GM19238 (cell line): ENCODE measurements at regions not wholly inside any gene's neighbourhood (a gene's known extent, or its start where the extent isn't known, plus 50 kb on each side); places are given as distances from the start of the nearest gene placed in this dataset.
"Not testable (repeated sequence)": the region's sequence is repeated elsewhere in the genome, so short reads cannot be mapped to it uniquely, and the experiment has no call there.

ENCODE experiments used
- DNase-seq: peaks from one replicate; pipeline ENCODE4 v3.0.0; 2011; ENCODE audit warnings: low spot score; ENCODE audit not compliant: insufficient read length

DNA sequence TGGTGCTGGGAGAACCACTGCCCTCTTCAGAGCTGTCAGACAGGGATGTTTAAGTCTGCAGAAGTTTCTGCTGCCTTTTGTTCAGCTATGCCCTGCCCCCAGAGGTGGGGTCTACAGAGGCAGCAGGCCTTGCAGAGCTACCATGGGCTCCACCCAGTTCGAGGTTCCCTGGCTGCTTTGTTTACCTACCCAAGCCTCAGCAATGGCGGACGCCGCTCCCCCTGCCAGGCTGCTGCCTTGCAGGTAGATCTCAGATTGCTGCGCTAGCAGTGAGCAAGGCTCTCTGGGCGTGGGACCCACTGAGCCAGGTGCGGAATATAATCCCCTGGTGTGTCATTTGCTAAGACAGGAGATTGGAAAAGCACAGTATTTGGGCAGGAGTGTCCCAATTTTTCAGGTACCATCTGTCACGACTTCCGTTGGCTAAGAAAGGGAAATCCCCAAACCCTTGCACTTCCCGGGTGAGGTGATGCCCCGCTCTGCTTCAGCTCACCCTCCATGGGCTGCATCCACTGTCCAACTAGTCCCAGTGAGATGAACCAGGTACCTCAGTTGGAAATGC is 1415.5 kb downstream of the GRIK2 start:
- DNase-seq = not testable (repeated sequence)

DNA sequence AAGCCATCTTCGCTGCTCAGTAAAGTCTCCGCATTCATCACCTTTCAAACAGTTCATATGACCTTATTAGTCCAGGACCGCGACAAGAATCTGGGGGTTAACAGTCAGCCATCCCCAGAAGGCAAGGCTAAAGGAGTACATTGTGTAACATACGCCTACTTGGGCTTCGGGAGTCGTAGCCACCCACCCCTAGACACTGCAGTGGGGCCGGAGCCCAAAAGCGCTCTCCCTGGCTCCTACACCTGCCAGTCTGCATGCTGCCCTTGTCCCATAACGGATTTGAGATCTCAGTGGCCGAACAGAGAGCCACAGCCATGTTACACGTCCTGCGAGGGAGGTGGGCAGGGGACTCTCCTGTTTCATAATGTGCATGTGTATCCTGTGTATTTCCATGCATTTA is 1405.5 kb downstream of the GRIK2 start:
- DNase-seq = no peak

GRCh38 chr6:102798636-102799035 is 1405.1 kb downstream of the GRIK2 start:
- no peak for DNase-seq

GRCh38 chr6:102793752-102794151 is 1400.2 kb downstream of the GRIK2 start:
- no peak for DNase-seq

- DNase-seq = no peak
Observed at GRCh38 chr6:102774326-102774725, 1380.8 kb downstream of the GRIK2 start.

- no peak for DNase-seq
Observed at GRCh38 chr6:102773636-102774035, 1380.1 kb downstream of the GRIK2 start.

- DNase-seq = no peak
Observed at GRCh38 chr6:102766963-102767362, 1373.5 kb downstream of the GRIK2 start.

DNA sequence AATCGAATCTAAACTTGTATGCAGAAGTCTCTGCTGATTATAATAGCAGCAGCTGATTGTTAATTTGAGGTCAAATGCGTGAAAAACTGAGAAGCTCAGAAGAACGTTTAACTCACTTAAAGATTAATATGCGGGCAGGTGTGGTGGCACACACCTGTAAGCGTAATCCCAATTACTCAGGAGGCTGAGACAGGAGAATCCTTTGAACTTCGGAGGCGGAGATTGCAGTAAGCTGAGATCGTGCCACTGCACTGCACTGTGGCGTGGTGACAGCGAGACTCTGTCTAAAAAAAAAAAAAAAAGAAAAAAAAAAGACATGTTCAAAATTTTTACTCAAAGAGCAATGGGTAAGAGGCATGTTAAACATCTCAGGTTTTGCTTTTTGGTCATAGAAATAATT is 1370.8 kb downstream of the GRIK2 start:
- DNase-seq = no peak

GRCh38 chr6:102763891-102764290 is 1370.4 kb downstream of the GRIK2 start:
- DNase-seq = no peak

DNA sequence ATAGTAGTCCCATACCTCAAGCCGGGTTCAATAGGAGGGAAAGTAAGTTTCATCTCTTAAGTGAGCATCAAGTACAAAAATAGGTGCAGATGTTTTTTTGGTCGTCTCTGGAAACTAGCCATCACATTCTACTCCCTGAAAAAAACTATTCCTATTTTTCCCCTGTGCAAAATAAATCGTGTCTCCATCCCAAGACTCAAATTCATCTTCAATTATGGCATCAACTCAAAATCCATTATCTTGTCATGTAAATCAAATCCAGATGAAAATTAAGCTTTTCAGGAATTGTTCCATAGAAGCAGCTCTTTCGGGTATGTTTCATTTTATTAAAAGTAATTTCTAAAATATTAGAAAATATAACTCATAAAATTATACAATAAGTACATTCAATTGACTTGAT is 1368.4 kb downstream of the GRIK2 start:
- DNase-seq = no peak

DNA sequence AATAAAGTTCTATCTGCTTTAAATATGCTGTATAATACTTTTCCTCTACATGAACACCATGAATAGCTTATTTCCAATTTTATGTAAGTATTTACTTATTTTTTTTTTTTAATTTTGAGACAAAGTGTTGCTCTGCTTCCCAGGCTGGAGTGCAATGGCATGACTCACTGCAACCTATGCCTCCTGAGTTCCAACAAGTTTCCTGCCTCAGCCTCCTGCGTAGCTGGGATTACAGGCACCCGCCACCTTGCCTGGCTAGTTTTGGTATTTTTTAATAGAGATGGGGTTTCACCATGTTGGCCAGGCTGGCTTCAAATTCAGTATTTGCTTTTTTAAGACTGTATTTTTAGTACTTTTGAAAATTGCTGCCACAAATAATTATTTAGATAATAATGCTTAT is 1365.9 kb downstream of the GRIK2 start:
- DNase-seq = no peak

- DNase-seq = not testable (repeated sequence)
Observed at GRCh38 chr6:102758536-102758935, 1365.0 kb downstream of the GRIK2 start.

DNA sequence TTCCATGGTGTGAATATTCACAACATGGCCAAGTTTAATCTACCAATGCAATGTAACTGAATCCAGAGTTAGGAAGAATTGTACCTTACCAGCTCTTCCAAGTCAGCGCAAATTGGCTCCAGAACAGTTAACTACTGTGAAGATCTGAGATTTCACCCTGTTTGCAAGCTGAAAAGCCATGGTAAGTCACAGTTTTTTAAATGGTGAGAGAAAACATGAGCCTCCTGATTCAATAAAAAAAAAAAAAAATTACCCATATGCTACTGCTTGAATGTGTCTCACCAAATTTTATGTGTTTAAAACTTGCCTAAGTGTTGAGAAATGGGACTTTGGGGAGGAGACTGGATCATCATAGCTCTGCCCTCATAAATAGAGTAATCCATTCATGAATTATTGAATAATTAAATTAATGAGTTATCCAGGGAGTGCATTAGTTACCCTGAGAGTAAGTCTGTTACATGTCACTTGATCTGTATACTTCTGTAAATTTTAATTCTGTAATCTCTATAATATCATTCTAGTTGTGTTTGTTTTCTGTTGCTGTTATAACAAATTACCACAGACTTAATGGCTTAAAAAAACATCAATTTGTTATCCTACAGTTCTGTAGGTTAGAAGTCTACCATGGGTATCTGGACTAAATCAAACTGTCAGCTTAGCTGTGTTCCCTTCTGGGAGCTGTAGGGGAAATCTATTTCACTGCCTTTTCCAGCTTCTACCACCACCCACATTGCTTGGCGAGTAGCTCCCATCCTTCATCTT is 1355.9 kb downstream of the GRIK2 start:
- no peak for DNase-seq

DNA sequence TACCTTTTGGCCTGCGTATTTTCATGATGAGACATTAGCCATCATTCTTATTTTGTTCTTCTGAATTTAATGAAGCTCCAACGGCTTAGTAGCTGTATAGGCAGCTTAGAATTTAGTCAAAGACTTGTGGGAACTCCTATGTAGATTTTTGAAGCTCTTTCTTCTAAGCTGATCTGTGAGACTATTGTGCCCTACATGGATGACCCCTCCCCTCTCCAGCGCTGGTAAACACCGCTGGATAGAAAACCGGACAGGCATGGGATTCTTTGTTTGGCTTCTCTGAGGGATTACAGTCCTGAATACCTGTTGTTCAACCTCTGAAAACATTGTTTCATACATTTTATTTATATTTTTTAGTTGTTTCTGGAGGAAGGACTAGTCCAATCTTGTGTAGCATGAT is 1353.4 kb downstream of the GRIK2 start:
- no peak for DNase-seq

DNA sequence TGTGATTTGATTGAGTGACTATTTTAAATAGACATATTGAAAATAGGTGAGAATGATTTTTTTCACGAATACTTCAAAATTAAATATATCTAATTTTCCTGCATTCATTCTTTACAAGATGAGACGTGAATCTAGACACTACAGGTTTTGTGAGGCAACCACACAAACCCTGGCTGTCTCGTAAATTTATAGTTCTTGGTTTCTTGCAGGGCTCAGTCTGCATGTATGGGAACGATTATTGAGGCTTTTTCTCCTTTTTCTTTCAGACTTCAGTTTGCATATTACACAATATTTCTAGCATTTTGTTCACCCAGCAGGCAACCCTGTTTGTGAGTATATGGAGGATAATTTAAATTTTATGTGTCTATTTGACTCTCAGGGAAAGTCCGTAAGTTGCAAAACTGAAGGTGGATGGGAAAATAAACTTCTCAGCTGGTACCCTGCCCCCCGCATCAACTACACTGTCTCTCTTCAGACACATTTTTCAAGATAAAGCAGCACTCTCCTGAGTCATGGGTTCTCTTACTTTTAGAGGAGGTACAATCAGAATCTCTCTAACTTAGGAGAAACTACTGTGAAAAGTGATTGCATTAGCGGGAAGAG is 1349.3 kb downstream of the GRIK2 start:
- no peak for DNase-seq

- no peak for DNase-seq
Observed at GRCh38 chr6:102742028-102742427, 1348.5 kb downstream of the GRIK2 start.

GRCh38 chr6:102736941-102737368 is 1343.4 kb downstream of the GRIK2 start:
- no peak for DNase-seq

- DNase-seq = no peak
Observed at GRCh38 chr6:102732898-102733297, 1339.4 kb downstream of the GRIK2 start.

DNA sequence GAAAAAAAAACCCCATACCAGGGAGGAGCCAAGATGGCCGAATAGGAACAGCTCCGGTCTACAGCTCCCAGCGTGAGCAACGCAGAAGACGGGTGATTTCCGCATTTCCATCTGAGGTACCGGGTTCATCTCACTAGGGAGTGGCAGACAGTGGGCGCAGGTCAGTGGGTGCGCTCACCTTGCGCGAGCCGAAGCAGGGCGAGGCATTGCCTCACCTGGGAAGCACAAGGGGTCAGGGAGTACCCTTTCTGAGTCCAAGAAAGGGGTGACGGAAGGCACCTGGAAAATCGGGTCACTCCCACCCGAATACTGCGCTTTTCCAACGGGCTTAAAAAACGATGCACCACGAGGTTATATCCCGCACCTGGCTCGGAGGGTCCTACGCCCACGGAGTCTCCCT is 1328.6 kb downstream of the GRIK2 start:
- DNase-seq = not testable (repeated sequence)

- DNase-seq = no peak
Observed at GRCh38 chr6:102717737-102718456, 1324.4 kb downstream of the GRIK2 start.

- DNase-seq = no peak
Observed at GRCh38 chr6:102717252-102717651, 1323.7 kb downstream of the GRIK2 start.

- DNase-seq = no peak
Observed at GRCh38 chr6:102701019-102701418, 1307.5 kb downstream of the GRIK2 start.
